ENCODE measurements at regions not wholly inside any gene's neighbourhood (a gene's known extent, or its start where the extent isn't known, plus 50 kb on each side); places are given as distances from the start of the nearest gene placed in this dataset.

DNA sequence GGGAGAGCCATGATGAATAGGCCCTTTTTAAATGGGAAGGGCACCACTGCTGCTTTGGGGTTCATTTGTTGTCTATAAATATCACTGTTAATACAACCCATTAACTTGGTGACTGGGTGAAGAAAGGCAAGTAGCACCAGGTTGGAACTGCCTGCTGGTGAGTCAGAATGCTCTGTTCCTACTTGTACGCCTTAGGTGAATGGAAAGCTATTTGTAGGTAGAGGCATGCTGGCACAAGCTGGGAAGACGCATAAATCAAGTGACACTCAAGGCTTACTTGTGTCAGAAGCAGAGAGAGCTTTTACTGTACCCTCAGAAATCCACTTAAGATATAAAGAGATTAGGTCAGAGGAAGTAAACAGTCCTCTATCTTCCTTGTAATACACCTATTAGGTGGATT is 142.5 kb downstream of the TMX1 start (continued):
- TF ChIP-seq STAT1 (IDR thresholded peaks at IDR 0.05; ENCODE audit: unreplicated experiment): no peak
- no peak for TF ChIP-seq CTCF (conservative IDR thresholded peaks at IDR 0.05; ENCODE audit: low read depth in 2 of 2)
- no peak for TF ChIP-seq NANOG (IDR thresholded peaks at IDR 0.05; ENCODE audit: borderline replicate concordance)
- no peak for TF ChIP-seq POLR2AphosphoS5 (IDR thresholded peaks at IDR 0.05; ENCODE audit: low read depth)
- TF ChIP-seq REST (IDR thresholded peaks at IDR 0.05; ENCODE audit: unreplicated experiment): no peak

- ATAC-seq (no peak), DNase-seq (ENCODE audit: low spot score) (no peak)
- H3K27ac ChIP-seq (ENCODE audit: low read depth): no peak overlapping the region
Measured at GRCh38 chr14:51386411-51386810, 146.4 kb downstream of the TMX1 start.

More at GRCh38 chr14:51386411-51386810, 146.4 kb downstream of the TMX1 start:
- no peak overlapping the region for H2AFZ ChIP-seq
- Mint-ChIP-seq H3K36me3 (ENCODE audit: low read depth) (no peaks in the 10 kb centered on the region), H3K27me3 (ENCODE audit: insufficient read depth, low read depth, poor library complexity) (peaks cover 2% of the 10 kb centered on the region), H3K9me3 (no peaks in the 10 kb centered on the region), H3K4me1 (no peaks in the 10 kb centered on the region), H3K4me3 (no peak overlapping the region), H3K27ac (no peak overlapping the region)
- no peak for TF ChIP-seq ZNF114 (CRISPR knock-in tag; IDR thresholded peaks at IDR 0.05)
- TF ChIP-seq ZNF331 (CRISPR knock-in tag; IDR thresholded peaks at IDR 0.05; ENCODE audit: low read depth): no peak
- no peak for TF ChIP-seq JUNB (IDR thresholded peaks at IDR 0.05; ENCODE audit: unreplicated experiment)
- TF ChIP-seq ZNF462 (CRISPR knock-in tag; IDR thresholded peaks at IDR 0.05): no peak
- TF ChIP-seq CREB1 (CRISPR knock-in tag; IDR thresholded peaks at IDR 0.05; ENCODE audit: low read depth): no peak
- H3K4me1 ChIP-seq (ENCODE audit: insufficient read depth): no peaks in the 10 kb centered on the region
- H3K27me3 ChIP-seq (ENCODE audit: insufficient read depth): no peaks in the 10 kb centered on the region
- no peaks in the 10 kb centered on the region for H3K79me2 ChIP-seq (replicated peaks; ENCODE audit: insufficient read depth)
- H3K36me3 ChIP-seq (ENCODE audit: insufficient read depth): no peaks in the 10 kb centered on the region
- H3K4me2 ChIP-seq: no peak overlapping the region
- H3K4me3 ChIP-seq: no peak overlapping the region
- H4K20me1 ChIP-seq (replicated peaks; ENCODE audit: insufficient read depth): no peaks in the 10 kb centered on the region
- no peaks in the 10 kb centered on the region for H3F3A ChIP-seq (replicated peaks; ENCODE audit: low read depth)
- no peaks in the 10 kb centered on the region for H3K9me2 ChIP-seq (ENCODE audit: insufficient read depth)
